ENCODE measurements at regions not wholly inside any gene's neighbourhood (a gene's known extent, or its start where the extent isn't known, plus 50 kb on each side); places are given as distances from the start of the nearest gene placed in this dataset.
A peak's percentile ranks its signal among the peaks of the same experiment; 100 is the strongest.

DNA sequence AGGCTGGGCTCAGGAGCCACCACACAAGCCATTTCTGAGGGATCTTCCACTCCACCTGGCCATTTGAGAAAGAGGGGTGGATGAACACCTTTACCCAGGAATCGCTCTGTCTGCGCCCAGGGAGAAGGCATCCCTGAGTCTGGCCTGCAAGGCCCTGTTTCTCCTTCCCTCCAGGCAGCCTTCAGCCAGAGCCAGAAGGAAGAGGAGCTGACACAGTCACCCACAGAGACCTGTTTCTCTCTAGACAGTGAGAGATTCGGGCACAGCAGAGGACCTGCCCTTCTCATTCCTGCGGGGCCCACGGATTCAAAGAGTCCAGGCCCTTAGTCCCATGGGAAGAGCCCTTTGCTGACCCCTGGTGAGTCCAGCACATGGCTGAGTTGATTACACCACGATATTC, 127.5 kb upstream of the TNS3 start:
- in situ Hi-C loops (cut with MboI; ENCODE audit: low sequenced_read_pairs) (no loop called here), dilution Hi-C loops (cut with HindIII; ENCODE audit: low sequenced_read_pairs, unreplicated experiment) (no loop called here), intact Hi-C loops (cut with micrococcal nuclease) (no loop called here)
- Histone ChIP-seq H4K20me1 (ENCODE audit: insufficient read depth, low read length) (no peaks in the 10 kb centered on the region), H3K4me3 (ENCODE audit: insufficient read depth, low read depth, low read length) (no peak overlapping the region), H3K18ac (ENCODE audit: low read depth, low read length) (no peak overlapping the region), H4K91ac (ENCODE audit: insufficient read depth, low read depth, low read length) (peak overlapping the region; percentile 22; the same call in 1 of the 2 replicates), H2AFZ (replicated peaks; ENCODE audit: low read length, poor library complexity) (peak overlapping the region; percentile 13), H2BK20ac (ENCODE audit: low read depth, low read length) (no peak overlapping the region), H4K5ac (ENCODE audit: low read depth, low read length) (no peak overlapping the region), H3K27ac (ENCODE audit: insufficient read depth, low read length) (no peak overlapping the region), H3K4ac (ENCODE audit: low read depth, low read length) (no peak overlapping the region), H2AK5ac (ENCODE audit: low read depth, low read length) (no peak overlapping the region), H2BK120ac (ENCODE audit: low read depth, low read length) (0 out of 2 replicates have a peak overlapping the region, but pooled peaks have one; percentile 8), H3K36me3 (ENCODE audit: control insufficient read depth, insufficient read depth, low read length) (no peaks in the 10 kb centered on the region), H2AK9ac (replicated peaks; ENCODE audit: low read depth, low read length, poor library complexity) (no peak overlapping the region), H3K14ac (replicated peaks; ENCODE audit: low read depth, low read length) (peak overlapping the region; percentile 50; the same call in 1 of the 2 replicates), H3K9ac (ENCODE audit: low read depth, low read length) (no peak overlapping the region), H2BK5ac (ENCODE audit: low read depth, low read length, poor library complexity, severe bottlenecking) (no peak overlapping the region), H3K79me1 (ENCODE audit: low read depth in 1 of 2, low read length in 2 of 2) (no peaks in the 10 kb centered on the region), H3K23ac (ENCODE audit: low read depth, low read length) (no peak overlapping the region), H3K4me1 (ENCODE audit: control insufficient read depth, insufficient read depth, low read length) (peaks cover 3% of the 10 kb centered on the region; the same call in 1 of the 2 replicates), H2BK15ac (ENCODE audit: low read depth, low read length) (no peak overlapping the region; the same call in 1 of the 3 replicates), H3K9me3 (ENCODE audit: control insufficient read depth, insufficient read depth, low read length) (no peaks in the 10 kb centered on the region), H3K4me2 (ENCODE audit: low read depth, low read length) (no peak overlapping the region), H3K27me3 (ENCODE audit: control insufficient read depth, insufficient read depth, low read length) (0 out of 2 replicates have a peak, but pooled peaks cover 2% of the 10 kb centered on the region), H4K8ac (ENCODE audit: low read depth in 2 of 2, low read length in 2 of 2) (no peak overlapping the region), H3K9me1 (ENCODE audit: insufficient read depth, low read length) (0 out of 2 replicates have a peak, but pooled peaks cover 3% of the 10 kb centered on the region), H3K56ac (ENCODE audit: extremely low read depth, insufficient read depth, low read length) (no peak overlapping the region)
- 100% methylated on average over 4 of the region's 6 CpGs; no CpG with 5 or more reads in 1 of the 2 experiments for WGBS, 2 experiments (ENCODE audit: extremely low coverage in 2 of 2, insufficient read length in 1 of 2)
- DNase-seq, result no peak
- no peak for ATAC-seq (ENCODE audit: low read depth)
- no peak for TF ChIP-seq CHD1 (IDR thresholded peaks at IDR 0.05; ENCODE audit: low read depth, low read length)
- TF ChIP-seq CEBPB (IDR thresholded peaks at IDR 0.05; ENCODE audit: low read depth, low read length), result no peak
- TF ChIP-seq, protein P1, sequence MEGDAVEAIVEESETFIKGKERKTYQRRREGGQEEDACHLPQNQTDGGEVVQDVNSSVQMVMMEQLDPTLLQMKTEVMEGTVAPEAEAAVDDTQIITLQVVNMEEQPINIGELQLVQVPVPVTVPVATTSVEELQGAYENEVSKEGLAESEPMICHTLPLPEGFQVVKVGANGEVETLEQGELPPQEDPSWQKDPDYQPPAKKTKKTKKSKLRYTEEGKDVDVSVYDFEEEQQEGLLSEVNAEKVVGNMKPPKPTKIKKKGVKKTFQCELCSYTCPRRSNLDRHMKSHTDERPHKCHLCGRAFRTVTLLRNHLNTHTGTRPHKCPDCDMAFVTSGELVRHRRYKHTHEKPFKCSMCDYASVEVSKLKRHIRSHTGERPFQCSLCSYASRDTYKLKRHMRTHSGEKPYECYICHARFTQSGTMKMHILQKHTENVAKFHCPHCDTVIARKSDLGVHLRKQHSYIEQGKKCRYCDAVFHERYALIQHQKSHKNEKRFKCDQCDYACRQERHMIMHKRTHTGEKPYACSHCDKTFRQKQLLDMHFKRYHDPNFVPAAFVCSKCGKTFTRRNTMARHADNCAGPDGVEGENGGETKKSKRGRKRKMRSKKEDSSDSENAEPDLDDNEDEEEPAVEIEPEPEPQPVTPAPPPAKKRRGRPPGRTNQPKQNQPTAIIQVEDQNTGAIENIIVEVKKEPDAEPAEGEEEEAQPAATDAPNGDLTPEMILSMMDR (conservative IDR thresholded peaks at IDR 0.05; ENCODE audit: low read depth, low read length), result no peak
- no peak for TF ChIP-seq MAZ (IDR thresholded peaks at IDR 0.05; ENCODE audit: borderline replicate concordance, low read depth, low read length)
- no peak for TF ChIP-seq MAFK (IDR thresholded peaks at IDR 0.05; ENCODE audit: low read depth, low read length)
- TF ChIP-seq, protein P2, sequence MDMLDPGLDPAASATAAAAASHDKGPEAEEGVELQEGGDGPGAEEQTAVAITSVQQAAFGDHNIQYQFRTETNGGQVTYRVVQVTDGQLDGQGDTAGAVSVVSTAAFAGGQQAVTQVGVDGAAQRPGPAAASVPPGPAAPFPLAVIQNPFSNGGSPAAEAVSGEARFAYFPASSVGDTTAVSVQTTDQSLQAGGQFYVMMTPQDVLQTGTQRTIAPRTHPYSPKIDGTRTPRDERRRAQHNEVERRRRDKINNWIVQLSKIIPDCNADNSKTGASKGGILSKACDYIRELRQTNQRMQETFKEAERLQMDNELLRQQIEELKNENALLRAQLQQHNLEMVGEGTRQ (IDR thresholded peaks at IDR 0.05; ENCODE audit: low read depth, low read length), result no peak
- TF ChIP-seq RFX5 (IDR thresholded peaks at IDR 0.05; ENCODE audit: low read depth, low read length), result no peak
- no peak for TF ChIP-seq RAD21 (IDR thresholded peaks at IDR 0.05; ENCODE audit: low read length)
- no peak for TF ChIP-seq POLR2A (IDR thresholded peaks at IDR 0.05; ENCODE audit: low read depth, low read length)
- ChIA-PET CTCF (interaction anchor here (0.6 kb wide), 1 partner anchor 20 kb away, joined by 3 read pairs; no protein-coding TSS in a partner anchor), POLR2A (ENCODE audit: unreplicated experiment) (no interaction called here)
- no TSS peak for BruUV-seq (replicated peaks)
